GM23338 (cell line): ENCODE measurements at regions not wholly inside any gene's neighbourhood (a gene's known extent, or its start where the extent isn't known, plus 50 kb on each side); places are given as distances from the start of the nearest gene placed in this dataset.

Experiments
- ATAC-seq: fragments of 200-7000 bp; cut with Tn5 transposase; 3 replicates; pipeline ENCODE4 v1.9.1; 2020
- DNase-seq: peaks from one replicate; pipeline ENCODE4 v3.0.0-alpha.2; 2015; ENCODE audit warnings: low spot score
- H2AFZ ChIP-seq: fragments of 200-600 bp; sonication (generic); 2 replicates; pipeline ENCODE4 v1.8.0; 2016; ENCODE audit warnings: antibody characterized with exemption, mild to moderate bottlenecking, moderate library complexity
- H3F3A ChIP-seq: fragments of 200-600 bp; sonication (generic); replicated peaks from 2 replicates; pipeline ENCODE4 v1.8.0; 2017; ENCODE audit warnings: antibody characterized with exemption, mixed run types, low read depth
- H3K27ac ChIP-seq: fragments of 200-600 bp; sonication (generic); 2 replicates; pipeline ENCODE4 v1.6.1; 2016; ENCODE audit warnings: low read depth
- H3K27me3 ChIP-seq: fragments of 200-600 bp; sonication (generic); 2 replicates; pipeline ENCODE4 v1.8.0; 2016; ENCODE audit warnings: mild to moderate bottlenecking, mixed run types, moderate library complexity; ENCODE audit not compliant: insufficient read depth
- H3K36me3 ChIP-seq: fragments of 200-600 bp; sonication (generic); 2 replicates; pipeline ENCODE4 v1.8.0; 2016; ENCODE audit warnings: mild to moderate bottlenecking; ENCODE audit not compliant: insufficient read depth
- H3K4me1 ChIP-seq: fragments of 200-600 bp; sonication (generic); 2 replicates; pipeline ENCODE4 v1.8.0; 2016; ENCODE audit warnings: mild to moderate bottlenecking, moderate library complexity; ENCODE audit not compliant: insufficient read depth
- H3K4me2 ChIP-seq: fragments of 200-600 bp; sonication (generic); 2 replicates; pipeline ENCODE4 v1.7.1; 2017; ENCODE audit warnings: mixed run types
- H3K4me3 ChIP-seq: fragments of 200-600 bp; sonication (generic); 2 replicates; pipeline ENCODE4 v1.6.1; 2016; ENCODE audit warnings: mixed run types
- H3K79me2 ChIP-seq: fragments of 200-600 bp; sonication (generic); replicated peaks from 2 replicates; pipeline ENCODE4 v1.8.0; 2017; ENCODE audit warnings: mild to moderate bottlenecking; ENCODE audit not compliant: insufficient read depth
- H3K9me2 ChIP-seq: fragments of 200-600 bp; sonication (generic); 2 replicates; pipeline ENCODE4 v1.8.0; 2017; ENCODE audit not compliant: insufficient read depth
- H4K20me1 ChIP-seq: fragments of 200-600 bp; sonication (generic); replicated peaks from 2 replicates; pipeline ENCODE4 v1.8.0; 2017; ENCODE audit warnings: mild to moderate bottlenecking; ENCODE audit not compliant: insufficient read depth
- H3K27ac Mint-ChIP-seq: 2 replicates; pipeline ENCODE4 v1.8.0; 2020; ENCODE audit warnings: inconsistent platforms, mild to moderate bottlenecking, moderate library complexity, mixed read lengths
- H3K27me3 Mint-ChIP-seq: 3 replicates; pipeline ENCODE4 v1.8.0; 2022; ENCODE audit warnings: low read depth, mild to moderate bottlenecking, moderate library complexity, mixed read lengths, inconsistent platforms; ENCODE audit not compliant: insufficient read depth, poor library complexity
- H3K36me3 Mint-ChIP-seq: 3 replicates; pipeline ENCODE4 v1.8.0; 2021; ENCODE audit warnings: low read depth, mild to moderate bottlenecking, inconsistent platforms, moderate library complexity, mixed read lengths
- H3K4me1 Mint-ChIP-seq: 3 replicates; pipeline ENCODE4 v1.8.0; 2020; ENCODE audit warnings: mild to moderate bottlenecking, inconsistent platforms, mixed read lengths
- H3K4me3 Mint-ChIP-seq: 3 replicates; pipeline ENCODE4 v1.8.0; 2021; ENCODE audit warnings: moderate library complexity, mild to moderate bottlenecking, inconsistent platforms, mixed read lengths
- H3K9me3 Mint-ChIP-seq: 3 replicates; pipeline ENCODE4 v1.8.0; 2020; ENCODE audit warnings: moderate library complexity, mild to moderate bottlenecking, inconsistent platforms, mixed read lengths
- CREB1 ChIP-seq: fragments of 250-450 bp; sonication (Bioruptor Pico); IDR thresholded peaks from 2 replicates; pipeline ENCODE4 v1.5.0; 2020; ENCODE audit warnings: low read depth, mild to moderate bottlenecking, moderate library complexity
- CTCF ChIP-seq, 2 experiments: fragments of 200-600 bp in 1 of 2; sonication (generic) in 1 of 2; conservative IDR thresholded peaks; 2 replicates each; pipeline versions ENCODE4 v1.5.1 to v1.6.1; 2016 to 2017; ENCODE audit warnings: antibody characterized with exemption in 2 of 2, low read depth in 2 of 2, mild to moderate bottlenecking in 2 of 2, moderate library complexity in 1 of 2
- ETS1 ChIP-seq: IDR thresholded peaks from 2 replicates; pipeline ENCODE4 v1.6.1; 2016; ENCODE audit warnings: antibody characterized with exemption
- EZH2 ChIP-seq: fragments of 200-600 bp; sonication (generic); IDR thresholded peaks from one replicate; pipeline ENCODE4 v1.8.0; 2017; ENCODE audit warnings: antibody characterized with exemption, mild to moderate bottlenecking, low read depth; ENCODE audit not compliant: unreplicated experiment
- JUNB ChIP-seq: IDR thresholded peaks from one replicate; pipeline ENCODE4 v1.6.1; 2016; ENCODE audit warnings: antibody characterized with exemption; ENCODE audit not compliant: unreplicated experiment
- NANOG ChIP-seq: IDR thresholded peaks from 2 replicates; pipeline ENCODE4 v1.6.1; 2016; ENCODE audit warnings: antibody characterized with exemption, borderline replicate concordance
- POLR2AphosphoS5 ChIP-seq: IDR thresholded peaks from 2 replicates; pipeline ENCODE4 v1.6.1; 2016; ENCODE audit warnings: antibody characterized with exemption, low read depth
- REST ChIP-seq: IDR thresholded peaks from one replicate; pipeline ENCODE4 v1.6.1; 2018; ENCODE audit warnings: antibody characterized with exemption; ENCODE audit not compliant: unreplicated experiment
- ZNF114 ChIP-seq: fragments of 250-450 bp; sonication (Bioruptor Pico); IDR thresholded peaks from 2 replicates; pipeline ENCODE4 v1.5.0; 2020; ENCODE audit warnings: mild to moderate bottlenecking, moderate library complexity
- ZNF331 ChIP-seq: fragments of 250-450 bp; sonication (Bioruptor Pico); IDR thresholded peaks from 2 replicates; pipeline ENCODE4 v1.5.0; 2020; ENCODE audit warnings: low read depth, mild to moderate bottlenecking, moderate library complexity
- ZNF462 ChIP-seq: fragments of 250-450 bp; sonication (Bioruptor Pico); IDR thresholded peaks from 2 replicates; pipeline ENCODE4 v1.5.0; 2020; ENCODE audit warnings: mild to moderate bottlenecking, moderate library complexity

- no peaks in the 10 kb centered on the region for H3K36me3 Mint-ChIP-seq
- Histone ChIP-seq H3K79me2 (no peaks in the 10 kb centered on the region), H2AFZ (no peak overlapping the region), H3K4me2 (no peak overlapping the region), H3K36me3 (no peaks in the 10 kb centered on the region), H3K27me3 (no peaks in the 10 kb centered on the region), H3K4me3 (no peak overlapping the region), H3F3A (0 out of 2 replicates have a peak, but pooled peaks cover 2% of the 10 kb centered on the region), H3K9me2 (no peaks in the 10 kb centered on the region; the same call in 1 of the 2 replicates), H4K20me1 (no peaks in the 10 kb centered on the region), H3K27ac (no peak overlapping the region), H3K4me1 (peaks cover 13% of the 10 kb centered on the region)
- no peak for TF ChIP-seq ETS1
- no peak for TF ChIP-seq ZNF331 (CRISPR knock-in tag)
- no peak for TF ChIP-seq NANOG
- no peak for TF ChIP-seq JUNB
- no peak for TF ChIP-seq CREB1 (CRISPR knock-in tag)
- no peak for TF ChIP-seq CTCF (conservative IDR thresholded peaks at IDR 0.05; ENCODE audit: low read depth in 2 of 2)
- no peak for TF ChIP-seq POLR2AphosphoS5
- TF ChIP-seq ZNF462 (CRISPR knock-in tag) = no peak
- no peak for TF ChIP-seq REST
- no peak for TF ChIP-seq EZH2
- no peak for TF ChIP-seq ZNF114 (CRISPR knock-in tag)
- H3K27me3 Mint-ChIP-seq = peaks cover under 1% of the 10 kb centered on the region
- H3K4me3 Mint-ChIP-seq = no peak overlapping the region
- ATAC-seq (no peak), DNase-seq (no peak)
- H3K9me3 Mint-ChIP-seq = peaks cover 6% of the 10 kb centered on the region; the same call in 2 of the 3 replicates
- peaks cover 18% of the 10 kb centered on the region for H3K4me1 Mint-ChIP-seq
- no peak overlapping the region for H3K27ac Mint-ChIP-seq
Measured at GRCh38 chr21:41655259-41655658, 111.6 kb downstream of the RIPK4 start.
